GM23248 (cell line): ENCODE measurements at regions not wholly inside any gene's neighbourhood (a gene's known extent, or its start where the extent isn't known, plus 50 kb on each side); places are given as distances from the start of the nearest gene placed in this dataset.

Experiments used
- EZH2 ChIP-seq: fragments of 200-600 bp; sonication (generic); IDR thresholded peaks from 2 replicates; pipeline ENCODE4 v1.6.1; 2018; ENCODE audit warnings: antibody characterized with exemption, mild to moderate bottlenecking; ENCODE audit not compliant: insufficient read depth, poor library complexity, severe bottlenecking
- EZH2phosphoT487 ChIP-seq: fragments of 200-600 bp; sonication (generic); IDR thresholded peaks from 2 replicates; pipeline ENCODE4 v1.6.1; 2018; ENCODE audit warnings: antibody characterized with exemption, moderate library complexity, mild to moderate bottlenecking, low read depth; ENCODE audit not compliant: insufficient read depth

- TF ChIP-seq EZH2phosphoT487 (no peak), EZH2 (no peak)
These were observed 115.9 kb upstream of the LPAR1 start for GRCh38 chr9:111154081-111154562.
